Gastrocnemius medialis (tissue), 4 donors: ENCODE measurements at regions not wholly inside any gene's neighbourhood (a gene's known extent, or its start where the extent isn't known, plus 50 kb on each side); places are given as distances from the start of the nearest gene placed in this dataset.

Experiments
- POLR2A ChIP-seq, 2 donors: fragments of 450-650 bp; IDR thresholded peaks; one replicate each; pipeline ENCODE4 v1.6.1; 2017; ENCODE audit warnings: antibody characterized with exemption in 2 of 2, mild to moderate bottlenecking in 2 of 2, moderate library complexity in 2 of 2
- TF ChIP-seq, protein P1 (sequence below), 5 experiments: fragments of 450-650 bp in 3 of 5; fragments of 200-600 bp in 2 of 5; sonication (generic) in 2 of 5; IDR thresholded peaks in 4 of 5; conservative IDR thresholded peaks in 1 of 5; 1 replicate in 4 of 5; 2 replicates in 1 of 5; pipeline ENCODE4 v1.5.1; 2016 to 2019; ENCODE audit warnings: antibody characterized with exemption in 5 of 5, mild to moderate bottlenecking in 3 of 5, moderate library complexity in 3 of 5

DNA sequence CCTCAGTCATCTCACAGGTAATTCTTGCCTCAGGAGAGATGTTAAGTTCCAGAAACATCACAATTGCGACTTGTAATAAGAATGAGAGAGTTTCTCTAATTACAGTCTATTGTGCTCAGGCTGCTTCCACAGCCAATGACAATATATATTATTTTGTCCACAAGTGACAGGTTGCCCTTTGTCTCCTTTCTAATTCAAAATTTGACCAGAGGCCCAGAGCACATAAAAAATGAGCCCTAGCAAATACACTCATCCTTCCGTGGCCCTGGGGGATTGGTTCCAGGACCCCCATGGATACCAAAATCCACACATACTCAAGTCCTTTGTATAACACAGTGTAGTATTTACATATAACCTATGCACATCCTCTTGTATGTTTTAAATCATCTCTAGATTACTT lies 88.1 kb upstream of the TMEM170B start:
- TF ChIP-seq, protein P1, sequence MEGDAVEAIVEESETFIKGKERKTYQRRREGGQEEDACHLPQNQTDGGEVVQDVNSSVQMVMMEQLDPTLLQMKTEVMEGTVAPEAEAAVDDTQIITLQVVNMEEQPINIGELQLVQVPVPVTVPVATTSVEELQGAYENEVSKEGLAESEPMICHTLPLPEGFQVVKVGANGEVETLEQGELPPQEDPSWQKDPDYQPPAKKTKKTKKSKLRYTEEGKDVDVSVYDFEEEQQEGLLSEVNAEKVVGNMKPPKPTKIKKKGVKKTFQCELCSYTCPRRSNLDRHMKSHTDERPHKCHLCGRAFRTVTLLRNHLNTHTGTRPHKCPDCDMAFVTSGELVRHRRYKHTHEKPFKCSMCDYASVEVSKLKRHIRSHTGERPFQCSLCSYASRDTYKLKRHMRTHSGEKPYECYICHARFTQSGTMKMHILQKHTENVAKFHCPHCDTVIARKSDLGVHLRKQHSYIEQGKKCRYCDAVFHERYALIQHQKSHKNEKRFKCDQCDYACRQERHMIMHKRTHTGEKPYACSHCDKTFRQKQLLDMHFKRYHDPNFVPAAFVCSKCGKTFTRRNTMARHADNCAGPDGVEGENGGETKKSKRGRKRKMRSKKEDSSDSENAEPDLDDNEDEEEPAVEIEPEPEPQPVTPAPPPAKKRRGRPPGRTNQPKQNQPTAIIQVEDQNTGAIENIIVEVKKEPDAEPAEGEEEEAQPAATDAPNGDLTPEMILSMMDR (IDR thresholded peaks at IDR 0.05 in 4 of 5, conservative IDR thresholded peaks at IDR 0.05 in 1 of 5) = no peak
- no peak for TF ChIP-seq POLR2A (IDR thresholded peaks at IDR 0.05)
